ENCODE measurements at regions not wholly inside any gene's neighbourhood (a gene's known extent, or its start where the extent isn't known, plus 50 kb on each side); places are given as distances from the start of the nearest gene placed in this dataset.

- TF ChIP-seq CTCF (conservative IDR thresholded peaks at IDR 0.05; ENCODE audit: low read length): no peak
- no peak for TF ChIP-seq EZH2phosphoT487 (IDR thresholded peaks at IDR 0.05; ENCODE audit: borderline replicate concordance)
Observed at GRCh38 chr7:112587504-112587903, 106.7 kb downstream of the LSMEM1 start.
